ENCODE measurements at regions not wholly inside any gene's neighbourhood (a gene's known extent, or its start where the extent isn't known, plus 50 kb on each side); places are given as distances from the start of the nearest gene placed in this dataset.
"Not testable (repeated sequence)": the region's sequence is repeated elsewhere in the genome, so short reads cannot be mapped to it uniquely, and the experiment has no call there.

GRCh38 chr12:43252585-43252984 lies 299.4 kb downstream of the ADAMTS20 start:
- no peak for DNase-seq (ENCODE audit: low read depth, low spot score)

GRCh38 chr12:43245947-43246346 lies 306.1 kb downstream of the ADAMTS20 start:
- no peak for DNase-seq (ENCODE audit: low read depth, low spot score)

- DNase-seq (ENCODE audit: low read depth, low spot score): no peak
Measured at GRCh38 chr12:43241986-43242385, 310.0 kb downstream of the ADAMTS20 start.

GRCh38 chr12:43238281-43238680 lies 313.7 kb downstream of the ADAMTS20 start:
- no peak for DNase-seq (ENCODE audit: low read depth, low spot score)

GRCh38 chr12:43237238-43237879 lies 314.6 kb downstream of the ADAMTS20 start:
- no peak for DNase-seq (ENCODE audit: low read depth, low spot score)

GRCh38 chr12:43235721-43236120 lies 316.3 kb downstream of the ADAMTS20 start:
- no peak for DNase-seq (ENCODE audit: low read depth, low spot score)

- no peak for DNase-seq (ENCODE audit: low read depth, low spot score)
Measured at GRCh38 chr12:43233861-43234260, 318.1 kb downstream of the ADAMTS20 start.

GRCh38 chr12:43226151-43226550 lies 325.9 kb downstream of the ADAMTS20 start:
- DNase-seq (ENCODE audit: low read depth, low spot score): no peak

- not testable (repeated sequence) for DNase-seq (ENCODE audit: low read depth, low spot score)
Measured at GRCh38 chr12:43224190-43224805, 327.7 kb downstream of the ADAMTS20 start.

- DNase-seq (ENCODE audit: low read depth, low spot score): no peak
Measured at GRCh38 chr12:43222796-43223195, 329.2 kb downstream of the ADAMTS20 start.

- DNase-seq (ENCODE audit: low read depth, low spot score): no peak
Measured at GRCh38 chr12:43221216-43221615, 330.8 kb downstream of the ADAMTS20 start.

- DNase-seq (ENCODE audit: low read depth, low spot score): no peak
Measured at GRCh38 chr12:43216490-43216889, 335.5 kb downstream of the ADAMTS20 start.

- DNase-seq (ENCODE audit: low read depth, low spot score): no peak
Measured at GRCh38 chr12:43214166-43214565, 337.8 kb downstream of the ADAMTS20 start.

- no peak for DNase-seq (ENCODE audit: low read depth, low spot score)
Measured at GRCh38 chr12:43213608-43214007, 338.4 kb downstream of the ADAMTS20 start.

- peak; percentile 50 for DNase-seq (ENCODE audit: low read depth, low spot score)
Measured at GRCh38 chr12:43210485-43211192, 341.4 kb downstream of the ADAMTS20 start.

GRCh38 chr12:43208627-43209026 lies 343.4 kb downstream of the ADAMTS20 start:
- peak; percentile 73 for DNase-seq (ENCODE audit: low read depth, low spot score)

- no peak for DNase-seq (ENCODE audit: low read depth, low spot score)
Measured at GRCh38 chr12:43208221-43208620, 343.8 kb downstream of the ADAMTS20 start.

GRCh38 chr12:43206396-43206795 lies 345.6 kb downstream of the ADAMTS20 start:
- DNase-seq (ENCODE audit: low read depth, low spot score): no peak

- no peak for DNase-seq (ENCODE audit: low read depth, low spot score)
Measured at GRCh38 chr12:43198608-43199007, 353.4 kb downstream of the ADAMTS20 start.

- no peak for DNase-seq (ENCODE audit: low read depth, low spot score)
Measured at GRCh38 chr12:43196268-43196907, 355.6 kb downstream of the ADAMTS20 start.

GRCh38 chr12:43193096-43193495 lies 358.9 kb downstream of the ADAMTS20 start:
- DNase-seq (ENCODE audit: low read depth, low spot score): not testable (repeated sequence)

GRCh38 chr12:43192442-43192841 lies 359.6 kb downstream of the ADAMTS20 start:
- not testable (repeated sequence) for DNase-seq (ENCODE audit: low read depth, low spot score)
